AG04450 (cell line): ENCODE measurements at regions not wholly inside any gene's neighbourhood (a gene's known extent, or its start where the extent isn't known, plus 50 kb on each side); places are given as distances from the start of the nearest gene placed in this dataset.

Experiments used
- CTCF ChIA-PET: fragments of 300-600, 350-600 bp; formaldehyde crosslinking; extraction: SDS; loops from one replicate; lab custom pipeline; 2022; ENCODE audit warnings: antibody characterized with exemption, inconsistent platforms; lab: Charles Lee
- POLR2A ChIA-PET: fragments of 350-600 bp; formaldehyde crosslinking; extraction: SDS; loops from one replicate; lab custom pipeline; 2021; ENCODE audit warnings: antibody characterized with exemption, inconsistent platforms; lab: Yijun Ruan, JAX
- DNase-seq: peaks from one replicate; pipeline ENCODE4 v3.0.0-alpha.2; 2011; ENCODE audit warnings: low read depth, low spot score
- H3K27ac ChIP-seq: one replicate; pipeline ENCODE4 v1.5.1; 2012; ENCODE audit warnings: low read depth, low read length, control low read depth
- H3K27me3 ChIP-seq: one replicate; pipeline ENCODE4 v1.6.0; 2012; ENCODE audit warnings: low read length; ENCODE audit not compliant: control insufficient read depth, insufficient read depth
- H3K4me3 ChIP-seq: 2 replicates; pipeline ENCODE4 v1.5.1; 2011; ENCODE audit warnings: mild to moderate bottlenecking, low read depth, low read length, control low read depth
- H3K9me3 ChIP-seq: 2 replicates; pipeline ENCODE4 v1.5.1; 2012; ENCODE audit warnings: low read length; ENCODE audit not compliant: control insufficient read depth, insufficient read depth
- CTCF ChIP-seq: IDR thresholded peaks from 2 replicates; pipeline ENCODE4 v1.5.1; 2011; ENCODE audit warnings: low read depth, low read length, control low read depth, inconsistent platforms

- ChIA-PET POLR2A (no interaction called here), CTCF (no interaction called here)
- Histone ChIP-seq H3K27me3 (peaks cover 5% of the 10 kb centered on the region), H3K27ac (no peak overlapping the region), H3K9me3 (no peaks in the 10 kb centered on the region; the same call in 1 of the 2 replicates), H3K4me3 (no peak overlapping the region)
- no peak for TF ChIP-seq CTCF
- no peak for DNase-seq
These were observed 110.3 kb upstream of the ST6GAL2 start for GRCh38 chr2:106996171-106996769.

- no peak for TF ChIP-seq CTCF
- ChIA-PET CTCF (no interaction called here), POLR2A (no interaction called here)
- DNase-seq = no peak
- H3K4me3 ChIP-seq = no peak overlapping the region
- no peaks in the 10 kb centered on the region; the same call in 1 of the 2 replicates for H3K9me3 ChIP-seq
- H3K27ac ChIP-seq = no peak overlapping the region
- H3K27me3 ChIP-seq = peaks cover 5% of the 10 kb centered on the region
These were observed 111.2 kb upstream of the ST6GAL2 start for GRCh38 chr2:106997204-106997603.

GRCh38 chr2:107001062-107001461 lies 115.1 kb upstream of the ST6GAL2 start:
- H3K9me3 ChIP-seq = no peaks in the 10 kb centered on the region; the same call in 1 of the 2 replicates
- no peak for TF ChIP-seq CTCF
- no peak overlapping the region for H3K4me3 ChIP-seq
- no peak overlapping the region for H3K27ac ChIP-seq
- no peak for DNase-seq
- CTCF ChIA-PET = no interaction called here
- H3K27me3 ChIP-seq = peaks cover 5% of the 10 kb centered on the region
- POLR2A ChIA-PET = no interaction called here

DNA sequence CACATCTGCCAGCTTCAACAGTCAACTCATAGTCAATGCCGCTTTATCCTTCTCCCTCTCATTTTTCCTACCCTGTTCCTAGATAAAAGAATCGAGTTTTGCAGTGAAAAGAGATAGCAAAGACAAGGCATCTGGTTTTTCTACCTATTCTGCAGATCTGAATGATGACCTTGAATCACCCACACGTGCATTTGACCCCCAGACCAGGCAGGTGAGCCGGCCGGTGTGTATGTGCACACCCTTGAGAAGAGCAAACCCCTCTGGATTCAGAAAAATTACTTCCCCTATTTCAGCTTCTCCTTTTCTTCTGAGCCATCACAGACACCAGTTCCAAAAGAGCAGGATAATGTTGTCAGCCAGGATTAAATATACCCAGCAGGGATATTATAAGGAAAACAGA lies 115.6 kb upstream of the ST6GAL2 start:
- no peak overlapping the region for H3K4me3 ChIP-seq
- ChIA-PET CTCF (no interaction called here), POLR2A (no interaction called here)
- peaks cover 5% of the 10 kb centered on the region for H3K27me3 ChIP-seq
- TF ChIP-seq CTCF = no peak
- DNase-seq = no peak
- no peak overlapping the region for H3K27ac ChIP-seq
- H3K9me3 ChIP-seq = no peaks in the 10 kb centered on the region; the same call in 1 of the 2 replicates

DNA sequence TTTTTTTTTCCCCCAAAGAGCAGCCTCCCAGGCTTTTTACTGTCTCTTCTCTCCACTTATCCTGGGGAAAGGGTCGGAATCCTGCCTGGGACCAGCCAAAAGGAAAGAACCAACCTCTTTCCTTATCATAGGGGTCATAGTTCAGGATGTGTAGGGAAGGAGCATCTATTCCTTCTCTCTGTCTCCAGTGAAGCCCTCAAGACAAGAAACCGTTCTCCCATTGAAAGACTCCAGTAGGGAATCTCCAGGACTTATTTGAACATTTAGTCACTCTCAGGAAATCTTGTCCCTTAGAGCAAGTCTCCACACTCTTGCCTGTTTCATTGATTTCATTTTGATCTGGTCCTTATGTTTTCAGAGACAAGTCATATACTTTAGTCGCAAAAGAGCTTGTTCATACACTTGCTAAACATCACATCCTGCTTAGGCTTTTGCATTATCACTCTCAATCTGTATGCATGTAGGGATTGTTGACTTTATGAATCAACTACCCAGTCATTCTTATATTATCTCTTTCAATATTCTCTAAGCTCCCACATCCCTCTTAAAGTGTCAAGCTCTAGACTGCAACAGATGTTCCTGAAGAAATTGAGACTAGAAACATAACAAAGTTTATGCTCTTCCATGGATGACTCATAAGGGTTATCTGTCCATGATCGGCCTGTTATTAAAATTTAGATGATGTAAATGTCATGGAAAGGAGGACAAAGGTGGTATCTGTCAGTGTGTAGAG lies 116.2 kb upstream of the ST6GAL2 start:
- Histone ChIP-seq H3K27me3 (peaks cover 5% of the 10 kb centered on the region), H3K4me3 (no peak overlapping the region), H3K9me3 (no peaks in the 10 kb centered on the region; the same call in 1 of the 2 replicates), H3K27ac (no peak overlapping the region)
- TF ChIP-seq CTCF = no peak
- ChIA-PET POLR2A (interaction anchor here (0.9 kb wide), 1 partner anchor 24 kb away, joined by 4 read pairs; no protein-coding TSS in a partner anchor), CTCF (no interaction called here)
- DNase-seq = peak; percentile 6
